Natural killer cell (primary cell): ENCODE measurements at regions not wholly inside any gene's neighbourhood (a gene's known extent, or its start where the extent isn't known, plus 50 kb on each side); places are given as distances from the start of the nearest gene placed in this dataset.
A peak's percentile ranks its signal among the peaks of the same experiment; 100 is the strongest.

ENCODE experiments used
- ATAC-seq, 3 donors: fragments of 150-1000 bp in 2 of 3; fragments of 200-7000 bp in 1 of 3; cut with Tn5 transposase; 1 replicate in 1 of 3; 2 replicates in 2 of 3; pipeline ENCODE4 v1.10.0; 2021; ENCODE audit warnings: mild to moderate bottlenecking in 2 of 3, moderate library complexity in 2 of 3
- DNase-seq, 2 donors: peaks; one replicate each; pipeline versions ENCODE4 v3.0.0 to v3.0.0-alpha.2; 2013 to 2021; ENCODE audit warnings: mixed read lengths in 1 of 2
- H3K27ac ChIP-seq: one replicate; pipeline ENCODE4 v1.5.1; 2013; ENCODE audit warnings: mild to moderate bottlenecking, low read length
- H3K27me3 ChIP-seq: one replicate; pipeline ENCODE4 v1.6.1; 2013; ENCODE audit warnings: low read length; ENCODE audit not compliant: control insufficient read depth, insufficient read depth
- H3K36me3 ChIP-seq: one replicate; pipeline ENCODE4 v1.6.1; 2013; ENCODE audit warnings: low read length; ENCODE audit not compliant: control insufficient read depth, insufficient read depth
- H3K4me1 ChIP-seq: one replicate; pipeline ENCODE4 v1.6.1; 2013; ENCODE audit warnings: low read length; ENCODE audit not compliant: control insufficient read depth, insufficient read depth
- H3K4me3 ChIP-seq: one replicate; pipeline ENCODE4 v1.5.1; 2013; ENCODE audit warnings: low read length
- H3K9me3 ChIP-seq: one replicate; pipeline ENCODE4 v1.6.1; 2013; ENCODE audit warnings: low read length; ENCODE audit not compliant: control insufficient read depth, insufficient read depth
- H3K27ac Mint-ChIP-seq, 2 donors: one replicate each; pipeline ENCODE4 v1.8.0; 2022; ENCODE audit warnings: mild to moderate bottlenecking in 2 of 2, mixed read lengths in 2 of 2, moderate library complexity in 1 of 2
- H3K27me3 Mint-ChIP-seq, 2 donors: one replicate each; pipeline ENCODE4 v1.8.0; 2022; ENCODE audit warnings: low read depth in 2 of 2, mixed read lengths in 2 of 2
- H3K36me3 Mint-ChIP-seq: one replicate; pipeline ENCODE4 v1.8.0; 2022; ENCODE audit warnings: mixed read lengths
- H3K4me1 Mint-ChIP-seq, 2 donors: one replicate each; pipeline ENCODE4 v1.8.0; 2022; ENCODE audit warnings: mixed read lengths in 2 of 2
- H3K4me3 Mint-ChIP-seq: one replicate; pipeline ENCODE4 v1.8.0; 2022; ENCODE audit warnings: mild to moderate bottlenecking, moderate library complexity, mixed read lengths
- H3K9me3 Mint-ChIP-seq, 2 donors: one replicate each; pipeline ENCODE4 v1.8.0; 2022; ENCODE audit warnings: mixed read lengths in 2 of 2
- CTCF ChIP-seq: fragments of 200-600 bp; IDR thresholded peaks from one replicate; pipeline ENCODE4 v1.8.0; 2022; ENCODE audit warnings: antibody characterized with exemption
- WGBS: methylation state at CpG from one replicate; pipeline ENCODE4 v1.1.7; 2013; ENCODE audit warnings: missing lambda C conversion rate; ENCODE audit not compliant: insufficient coverage; 5-methylcytosine and 5-hydroxymethylcytosine counted together
- intact Hi-C: fragments of 100-400 bp; cut with micrococcal nuclease; formaldehyde crosslinking; loops from one replicate; pipeline ENCODE4 v1.14.2; 2022

DNA sequence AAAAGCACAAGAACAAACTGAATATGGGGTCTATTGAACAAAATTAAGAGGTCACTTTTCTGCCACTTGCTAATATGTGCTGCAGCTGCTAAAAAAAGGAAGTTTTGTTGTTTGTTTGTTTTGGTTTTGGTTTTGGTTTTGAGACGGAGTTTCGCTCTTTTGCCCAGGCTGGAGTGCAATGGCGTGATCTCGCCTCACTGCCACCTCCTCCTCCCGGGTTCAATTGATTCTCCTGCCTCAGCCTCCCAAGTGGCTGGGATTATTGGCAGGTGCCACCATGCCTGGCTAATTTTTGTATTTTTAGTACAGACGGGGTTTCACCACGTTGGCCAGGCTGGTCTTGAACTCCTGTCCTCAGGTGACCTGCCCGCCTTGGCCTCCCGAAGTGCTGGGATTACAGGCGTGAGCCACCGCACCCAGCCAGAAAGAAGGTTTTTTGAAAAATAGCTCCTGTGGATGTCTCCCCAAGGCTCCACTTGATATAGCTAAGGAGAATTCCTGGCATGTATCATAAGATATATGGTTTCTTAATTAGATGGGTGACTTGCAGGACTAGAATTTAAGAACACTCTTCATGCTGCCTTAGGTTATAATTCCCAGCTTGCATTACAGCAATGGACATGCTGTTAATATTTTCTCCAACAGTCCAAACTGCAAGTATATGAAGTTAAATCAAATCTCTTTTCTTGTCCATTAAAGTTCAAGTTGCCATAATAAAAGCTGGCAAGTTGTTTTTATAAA, 237.6 kb upstream of the AMIGO2 start:
- no peak for TF ChIP-seq CTCF
- H3K4me1 Mint-ChIP-seq: peaks cover 26 to 29% of the 10 kb centered on the region in 2 donors
- Histone ChIP-seq H3K36me3 (no peaks in the 10 kb centered on the region), H3K4me1 (peaks cover 18% of the 10 kb centered on the region), H3K4me3 (peak overlapping the region; percentile 42), H3K9me3 (no peaks in the 10 kb centered on the region), H3K27me3 (no peaks in the 10 kb centered on the region), H3K27ac (peak overlapping the region; percentile 65)
- H3K4me3 Mint-ChIP-seq: peak overlapping the region; percentile 72
- ATAC-seq (peak; percentile 72 to 88 (median 77)), DNase-seq (peak in 1 of 2 donors; percentile 52)
- peak overlapping the region; percentile 69 to 81 for H3K27ac Mint-ChIP-seq
- intact Hi-C loops: loop anchor here (5.0 kb wide), 2 partner anchors 40 to 75 kb away; no protein-coding TSS in a partner anchor
- no peaks in the 10 kb centered on the region for H3K9me3 Mint-ChIP-seq
- H3K36me3 Mint-ChIP-seq: no peaks in the 10 kb centered on the region
- H3K27me3 Mint-ChIP-seq: no peaks in the 10 kb centered on the region
- 36% methylated on average over 11 of the region's 11 CpGs for WGBS

DNA sequence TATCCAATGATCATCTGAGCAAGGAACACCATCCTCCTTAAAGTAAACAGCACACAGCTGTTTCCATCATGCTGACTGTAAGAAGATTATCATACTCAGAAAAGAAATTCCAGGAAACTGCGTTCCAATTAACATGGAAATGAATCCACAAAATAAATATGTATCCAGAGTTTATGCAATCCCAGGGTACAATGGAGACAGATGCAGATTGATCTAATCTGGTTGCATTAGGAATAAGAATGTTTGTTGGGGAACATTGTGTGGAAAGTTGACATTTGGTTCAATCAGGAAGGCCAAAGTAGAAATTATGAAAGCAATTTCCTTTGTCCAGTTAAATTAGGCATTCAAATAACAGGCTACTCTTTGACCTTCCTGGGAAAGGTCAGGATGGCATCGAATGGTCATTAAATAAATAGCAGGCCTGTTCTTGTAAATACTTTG, 236.9 kb upstream of the AMIGO2 start:
- Histone ChIP-seq H3K36me3 (no peaks in the 10 kb centered on the region), H3K4me3 (no peak overlapping the region), H3K27ac (peak overlapping the region; percentile 65), H3K27me3 (no peaks in the 10 kb centered on the region), H3K9me3 (no peaks in the 10 kb centered on the region), H3K4me1 (peaks cover 18% of the 10 kb centered on the region)
- Mint-ChIP-seq H3K4me1 (peaks cover 26 to 29% of the 10 kb centered on the region in 2 donors), H3K9me3 (no peaks in the 10 kb centered on the region), H3K36me3 (no peaks in the 10 kb centered on the region), H3K4me3 (peak overlapping the region; percentile 72), H3K27ac (peak overlapping the region; percentile 69 to 81), H3K27me3 (no peaks in the 10 kb centered on the region)
- TF ChIP-seq CTCF: no peak
- WGBS: 83% methylated on average over 2 of the region's 2 CpGs
- intact Hi-C loops: loop anchor here (5.0 kb wide), 2 partner anchors 39 to 76 kb away; no protein-coding TSS in a partner anchor
- ATAC-seq: no peak
- DNase-seq: no peak

DNA sequence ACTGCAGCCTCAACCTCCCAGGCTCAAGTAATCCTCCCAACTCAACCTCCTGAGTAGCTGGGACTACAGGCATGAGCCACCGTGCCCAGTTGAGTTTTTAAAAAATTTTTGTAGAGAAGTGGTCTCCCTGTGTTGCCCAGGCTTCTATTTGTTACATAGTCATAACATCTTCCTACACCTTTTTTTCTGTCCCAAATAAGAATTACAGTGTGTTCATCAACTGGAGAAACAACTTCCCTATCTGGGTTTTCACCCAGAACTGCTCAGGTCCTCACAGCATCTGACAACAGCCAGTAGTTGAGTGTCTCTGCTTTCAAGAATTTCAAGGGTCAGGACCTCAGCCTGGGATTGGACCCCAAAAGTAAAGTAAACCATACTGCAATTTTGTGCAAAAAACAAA, 235.2 kb upstream of the AMIGO2 start:
- WGBS: 100% methylated on average over 1 of the region's 1 CpG
- H3K27ac Mint-ChIP-seq: no peak overlapping the region
- no peaks in the 10 kb centered on the region for H3K36me3 Mint-ChIP-seq
- peaks cover 25 to 27% of the 10 kb centered on the region in 2 donors for H3K4me1 Mint-ChIP-seq
- H3K9me3 ChIP-seq: no peaks in the 10 kb centered on the region
- no peaks in the 10 kb centered on the region for H3K36me3 ChIP-seq
- no peak overlapping the region for H3K27ac ChIP-seq
- peaks cover 18% of the 10 kb centered on the region for H3K4me1 ChIP-seq
- TF ChIP-seq CTCF: no peak
- no peak overlapping the region for H3K4me3 ChIP-seq
- no peaks in the 10 kb centered on the region for H3K27me3 Mint-ChIP-seq
- H3K9me3 Mint-ChIP-seq: no peaks in the 10 kb centered on the region
- intact Hi-C loops: loop anchor here (5.0 kb wide), 2 partner anchors 38 to 77 kb away; no protein-coding TSS in a partner anchor
- no peak for ATAC-seq
- H3K27me3 ChIP-seq: no peaks in the 10 kb centered on the region
- DNase-seq: no peak
- H3K4me3 Mint-ChIP-seq: no peak overlapping the region
